ENCODE measurements at regions not wholly inside any gene's neighbourhood (a gene's known extent, or its start where the extent isn't known, plus 50 kb on each side); places are given as distances from the start of the nearest gene placed in this dataset.

- Histone ChIP-seq H3K27ac (ENCODE audit: low read depth, low read length) (no peak overlapping the region), H3K18ac (ENCODE audit: extremely low read depth, low read length) (no peak overlapping the region), H3K4me1 (replicated peaks in 1 of 4; ENCODE audit: control insufficient read depth in 3 of 4, insufficient read depth in 4 of 4, low read length in 3 of 4) (no peaks in the 10 kb centered on the region), H2BK15ac (ENCODE audit: low read length) (no peak overlapping the region), H3K23me2 (ENCODE audit: low read depth, low read length) (no peaks in the 10 kb centered on the region), H4K91ac (replicated peaks; ENCODE audit: insufficient read length, low read length) (no peak overlapping the region), H2BK5ac (ENCODE audit: low read depth, low read length) (no peak overlapping the region), H2AFZ (ENCODE audit: low read length) (no peak overlapping the region), H3K4ac (replicated peaks; ENCODE audit: insufficient read length, low read depth, low read length) (no peak overlapping the region), H3K79me2 (ENCODE audit: control insufficient read depth in 1 of 2, insufficient read depth in 2 of 2, low read length in 2 of 2) (no peaks in the 10 kb centered on the region), H3K56ac (replicated peaks; ENCODE audit: insufficient read length, low read depth, low read length) (no peak overlapping the region), H4K20me1 (replicated peaks in 1 of 2; ENCODE audit: control insufficient read depth in 1 of 2, insufficient read depth in 2 of 2, low read length in 2 of 2) (no peaks in the 10 kb centered on the region), H2BK120ac (replicated peaks; ENCODE audit: low read depth, low read length) (no peak overlapping the region), H4K5ac (ENCODE audit: insufficient read length, low read depth, low read length) (no peak overlapping the region), H3K4me2 (ENCODE audit: insufficient read depth in 1 of 2, low read depth in 2 of 2, low read length in 2 of 2) (no peak overlapping the region), H3K9ac (replicated peaks in 1 of 4; ENCODE audit: extremely low read depth in 1 of 4, low read depth in 3 of 4, low read length in 3 of 4) (no peak overlapping the region), H3K4me3 (ENCODE audit: extremely low read depth in 1 of 4, insufficient read depth in 2 of 4, low read depth in 3 of 4, low read length in 4 of 4) (no peak overlapping the region), H2BK12ac (ENCODE audit: low read depth, low read length) (no peak overlapping the region), H4K8ac (ENCODE audit: extremely low read depth, insufficient read depth, low read length) (no peak overlapping the region), H2AK5ac (ENCODE audit: low read depth, low read length) (no peak overlapping the region), H3K27me3 (replicated peaks in 1 of 4; ENCODE audit: control insufficient read depth in 3 of 4, extremely low read depth in 1 of 4, insufficient read depth in 3 of 4, low read length in 3 of 4) (peaks cover 0 to 2% (median 0%) of the 10 kb centered on the region in 4 experiments; a peak in 1 of 7 replicates), H3K9me3 (ENCODE audit: insufficient read depth in 2 of 2, low read depth in 1 of 2, low read length in 1 of 2) (no peaks in the 10 kb centered on the region), H2BK20ac (ENCODE audit: low read length) (no peak overlapping the region), H3K79me1 (ENCODE audit: low read depth, low read length) (no peaks in the 10 kb centered on the region), H3K36me3 (ENCODE audit: control insufficient read depth in 2 of 4, insufficient read depth in 4 of 4, low read length in 3 of 4) (no peaks in the 10 kb centered on the region), H3K14ac (ENCODE audit: insufficient read length) (no peak overlapping the region), H3K23ac (ENCODE audit: insufficient read length) (no peak overlapping the region)
- DNase-seq (ENCODE audit: low read depth in 1 of 2, low spot score in 2 of 2) = no peak
- FAIRE-seq = no peak
- POLR2A ChIA-PET (ENCODE audit: partially characterized antibody) = no interaction called here
- WGBS, 2 experiments (ENCODE audit: extremely low coverage in 1 of 2, insufficient coverage in 1 of 2, insufficient read length in 1 of 2, insufficient replicate concordance in 2 of 2, low coverage in 1 of 2, low lambda C conversion rate in 2 of 2, missing lambda C conversion rate in 1 of 2) = 89% methylated on average over 1 of the region's 1 CpG; no CpG with 5 or more reads in 1 of the 2 experiments
- CTCF ChIA-PET (ENCODE audit: partially characterized antibody) = interaction anchor here (0.8 kb wide), 1 partner anchor 13 kb away, joined by 3 read pairs; no protein-coding TSS in a partner anchor
- TF ChIP-seq ASH2L (IDR thresholded peaks at IDR 0.05; ENCODE audit: low read length) (no peak), NRF1 (IDR thresholded peaks at IDR 0.05; ENCODE audit: low read depth, low read length) (no peak), KDM4A (IDR thresholded peaks at IDR 0.05; ENCODE audit: low read depth, low read length, severe bottlenecking) (no peak), SP1 (IDR thresholded peaks at IDR 0.05; ENCODE audit: low read depth, low read length) (no peak), TAF1 (IDR thresholded peaks at IDR 0.05; ENCODE audit: low read depth, low read length) (no peak), CHD1 (IDR thresholded peaks at IDR 0.05; ENCODE audit: low read depth, low read length) (no peak), JUN (IDR thresholded peaks at IDR 0.05; ENCODE audit: low read depth, low read length) (no peak), JUND (IDR thresholded peaks at IDR 0.05; ENCODE audit: low read length) (no peak), ATF2 (IDR thresholded peaks at IDR 0.05; ENCODE audit: low read length) (no peak), POLR2AphosphoS5 (IDR thresholded peaks at IDR 0.05; ENCODE audit: low read depth, low read length) (no peak), CHD2 (IDR thresholded peaks at IDR 0.05; ENCODE audit: low read length) (no peak), EZH2 (IDR thresholded peaks at IDR 0.05; ENCODE audit: low read depth, low read length, severe bottlenecking) (no peak), MAFK (IDR thresholded peaks at IDR 0.05; ENCODE audit: low read depth, low read length) (no peak), SP2 (IDR thresholded peaks at IDR 0.05; ENCODE audit: low read length) (no peak), CREB1 (IDR thresholded peaks at IDR 0.05) (no peak), HDAC2 (IDR thresholded peaks at IDR 0.05; ENCODE audit: borderline replicate concordance in 1 of 2, low read depth in 2 of 2, low read length in 2 of 2) (no peak)
Observed at GRCh38 chr9:7730164-7730445, 69.5 kb downstream of the DMAC1 start.

Measured in H1 (cell line).